Keratinocyte (primary cell): ENCODE measurements at regions not wholly inside any gene's neighbourhood (a gene's known extent, or its start where the extent isn't known, plus 50 kb on each side); places are given as distances from the start of the nearest gene placed in this dataset.

ENCODE experiments used
- EZH2 ChIP-seq: IDR thresholded peaks from one replicate; pipeline ENCODE4 v1.6.1; 2012; ENCODE audit warnings: inconsistent platforms, mild to moderate bottlenecking, low read length, moderate library complexity
- TF ChIP-seq, protein P1 (sequence below), 3 experiments: IDR thresholded peaks in 1 of 3; conservative IDR thresholded peaks in 1 of 3; optimal IDR thresholded peaks in 1 of 3; 2 replicates in 2 of 3; 3 replicates in 1 of 3; pipeline versions ENCODE3 to v1.5.1; 2011; ENCODE audit warnings: low read length in 3 of 3, mild to moderate bottlenecking in 3 of 3, moderate library complexity in 2 of 3, control low read depth in 1 of 3, inconsistent platforms in 1 of 3; ENCODE audit not compliant: insufficient read depth in 2 of 3; ENCODE audit errors: extremely low read depth in 1 of 3

DNA sequence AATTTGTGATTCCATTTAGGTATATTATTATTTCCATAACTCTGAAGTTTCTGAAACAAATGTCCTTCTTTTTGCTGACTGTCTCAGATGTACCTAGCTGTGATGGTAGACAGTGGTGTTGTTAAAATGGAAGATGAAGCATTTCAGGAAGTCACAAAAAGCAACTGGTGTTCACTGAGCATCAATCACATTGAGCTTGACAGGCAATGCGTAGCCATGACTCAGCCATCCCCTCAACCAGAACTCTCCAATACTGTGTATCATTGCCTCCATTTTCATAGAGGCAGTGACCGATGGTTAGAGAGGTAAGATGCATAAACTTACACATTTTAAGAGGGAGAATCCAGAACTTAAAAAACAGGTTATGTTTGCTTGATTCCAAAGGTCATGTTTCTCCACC is 434.0 kb downstream of the INHBA start:
- no peak for TF ChIP-seq EZH2
- TF ChIP-seq, protein P1, sequence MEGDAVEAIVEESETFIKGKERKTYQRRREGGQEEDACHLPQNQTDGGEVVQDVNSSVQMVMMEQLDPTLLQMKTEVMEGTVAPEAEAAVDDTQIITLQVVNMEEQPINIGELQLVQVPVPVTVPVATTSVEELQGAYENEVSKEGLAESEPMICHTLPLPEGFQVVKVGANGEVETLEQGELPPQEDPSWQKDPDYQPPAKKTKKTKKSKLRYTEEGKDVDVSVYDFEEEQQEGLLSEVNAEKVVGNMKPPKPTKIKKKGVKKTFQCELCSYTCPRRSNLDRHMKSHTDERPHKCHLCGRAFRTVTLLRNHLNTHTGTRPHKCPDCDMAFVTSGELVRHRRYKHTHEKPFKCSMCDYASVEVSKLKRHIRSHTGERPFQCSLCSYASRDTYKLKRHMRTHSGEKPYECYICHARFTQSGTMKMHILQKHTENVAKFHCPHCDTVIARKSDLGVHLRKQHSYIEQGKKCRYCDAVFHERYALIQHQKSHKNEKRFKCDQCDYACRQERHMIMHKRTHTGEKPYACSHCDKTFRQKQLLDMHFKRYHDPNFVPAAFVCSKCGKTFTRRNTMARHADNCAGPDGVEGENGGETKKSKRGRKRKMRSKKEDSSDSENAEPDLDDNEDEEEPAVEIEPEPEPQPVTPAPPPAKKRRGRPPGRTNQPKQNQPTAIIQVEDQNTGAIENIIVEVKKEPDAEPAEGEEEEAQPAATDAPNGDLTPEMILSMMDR (optimal IDR thresholded peaks at IDR 0.05 in 1 of 3, IDR thresholded peaks at IDR 0.05 in 1 of 3, conservative IDR thresholded peaks at IDR 0.05 in 1 of 3; ENCODE audit: extremely low read depth in 1 of 3, insufficient read depth in 2 of 3, low read length in 3 of 3), result no peak
